ENCODE measurements at regions not wholly inside any gene's neighbourhood (a gene's known extent, or its start where the extent isn't known, plus 50 kb on each side); places are given as distances from the start of the nearest gene placed in this dataset.
A peak's percentile ranks its signal among the peaks of the same experiment; 100 is the strongest.

DNA sequence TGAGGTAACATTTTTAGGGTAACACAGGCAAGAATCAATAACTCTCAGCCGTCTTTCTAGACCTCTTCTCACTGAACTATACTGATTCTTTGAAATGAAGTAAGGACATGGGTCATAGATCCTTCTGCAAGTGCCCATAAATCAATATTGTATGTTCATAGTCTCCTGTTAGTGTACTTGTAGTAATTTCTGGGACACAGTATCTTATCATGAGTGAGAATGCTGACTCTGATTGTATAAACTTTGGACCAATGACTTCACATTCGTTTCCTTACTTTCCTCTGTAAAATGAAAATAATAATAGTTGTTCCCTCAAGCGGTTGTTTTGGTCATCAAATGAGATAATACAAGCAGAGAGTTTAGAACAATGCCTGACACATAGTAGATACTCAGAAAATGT lies 777.1 kb upstream of the GOLIM4 start (continued):
- TF ChIP-seq, protein P1, sequence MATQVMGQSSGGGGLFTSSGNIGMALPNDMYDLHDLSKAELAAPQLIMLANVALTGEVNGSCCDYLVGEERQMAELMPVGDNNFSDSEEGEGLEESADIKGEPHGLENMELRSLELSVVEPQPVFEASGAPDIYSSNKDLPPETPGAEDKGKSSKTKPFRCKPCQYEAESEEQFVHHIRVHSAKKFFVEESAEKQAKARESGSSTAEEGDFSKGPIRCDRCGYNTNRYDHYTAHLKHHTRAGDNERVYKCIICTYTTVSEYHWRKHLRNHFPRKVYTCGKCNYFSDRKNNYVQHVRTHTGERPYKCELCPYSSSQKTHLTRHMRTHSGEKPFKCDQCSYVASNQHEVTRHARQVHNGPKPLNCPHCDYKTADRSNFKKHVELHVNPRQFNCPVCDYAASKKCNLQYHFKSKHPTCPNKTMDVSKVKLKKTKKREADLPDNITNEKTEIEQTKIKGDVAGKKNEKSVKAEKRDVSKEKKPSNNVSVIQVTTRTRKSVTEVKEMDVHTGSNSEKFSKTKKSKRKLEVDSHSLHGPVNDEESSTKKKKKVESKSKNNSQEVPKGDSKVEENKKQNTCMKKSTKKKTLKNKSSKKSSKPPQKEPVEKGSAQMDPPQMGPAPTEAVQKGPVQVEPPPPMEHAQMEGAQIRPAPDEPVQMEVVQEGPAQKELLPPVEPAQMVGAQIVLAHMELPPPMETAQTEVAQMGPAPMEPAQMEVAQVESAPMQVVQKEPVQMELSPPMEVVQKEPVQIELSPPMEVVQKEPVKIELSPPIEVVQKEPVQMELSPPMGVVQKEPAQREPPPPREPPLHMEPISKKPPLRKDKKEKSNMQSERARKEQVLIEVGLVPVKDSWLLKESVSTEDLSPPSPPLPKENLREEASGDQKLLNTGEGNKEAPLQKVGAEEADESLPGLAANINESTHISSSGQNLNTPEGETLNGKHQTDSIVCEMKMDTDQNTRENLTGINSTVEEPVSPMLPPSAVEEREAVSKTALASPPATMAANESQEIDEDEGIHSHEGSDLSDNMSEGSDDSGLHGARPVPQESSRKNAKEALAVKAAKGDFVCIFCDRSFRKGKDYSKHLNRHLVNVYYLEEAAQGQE (IDR thresholded peaks at IDR 0.05; ENCODE audit: low read depth), result no peak
- no peak for TF ChIP-seq POLR2AphosphoS5 (IDR thresholded peaks at IDR 0.05; ENCODE audit: low read depth, low read length)
- TF ChIP-seq, protein P2, sequence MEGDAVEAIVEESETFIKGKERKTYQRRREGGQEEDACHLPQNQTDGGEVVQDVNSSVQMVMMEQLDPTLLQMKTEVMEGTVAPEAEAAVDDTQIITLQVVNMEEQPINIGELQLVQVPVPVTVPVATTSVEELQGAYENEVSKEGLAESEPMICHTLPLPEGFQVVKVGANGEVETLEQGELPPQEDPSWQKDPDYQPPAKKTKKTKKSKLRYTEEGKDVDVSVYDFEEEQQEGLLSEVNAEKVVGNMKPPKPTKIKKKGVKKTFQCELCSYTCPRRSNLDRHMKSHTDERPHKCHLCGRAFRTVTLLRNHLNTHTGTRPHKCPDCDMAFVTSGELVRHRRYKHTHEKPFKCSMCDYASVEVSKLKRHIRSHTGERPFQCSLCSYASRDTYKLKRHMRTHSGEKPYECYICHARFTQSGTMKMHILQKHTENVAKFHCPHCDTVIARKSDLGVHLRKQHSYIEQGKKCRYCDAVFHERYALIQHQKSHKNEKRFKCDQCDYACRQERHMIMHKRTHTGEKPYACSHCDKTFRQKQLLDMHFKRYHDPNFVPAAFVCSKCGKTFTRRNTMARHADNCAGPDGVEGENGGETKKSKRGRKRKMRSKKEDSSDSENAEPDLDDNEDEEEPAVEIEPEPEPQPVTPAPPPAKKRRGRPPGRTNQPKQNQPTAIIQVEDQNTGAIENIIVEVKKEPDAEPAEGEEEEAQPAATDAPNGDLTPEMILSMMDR (IDR thresholded peaks at IDR 0.05 in 2 of 3, conservative IDR thresholded peaks at IDR 0.05 in 1 of 3; ENCODE audit: borderline replicate concordance in 1 of 3, insufficient read depth in 1 of 3, low read depth in 2 of 3, low read length in 2 of 3), result no peak

DNA sequence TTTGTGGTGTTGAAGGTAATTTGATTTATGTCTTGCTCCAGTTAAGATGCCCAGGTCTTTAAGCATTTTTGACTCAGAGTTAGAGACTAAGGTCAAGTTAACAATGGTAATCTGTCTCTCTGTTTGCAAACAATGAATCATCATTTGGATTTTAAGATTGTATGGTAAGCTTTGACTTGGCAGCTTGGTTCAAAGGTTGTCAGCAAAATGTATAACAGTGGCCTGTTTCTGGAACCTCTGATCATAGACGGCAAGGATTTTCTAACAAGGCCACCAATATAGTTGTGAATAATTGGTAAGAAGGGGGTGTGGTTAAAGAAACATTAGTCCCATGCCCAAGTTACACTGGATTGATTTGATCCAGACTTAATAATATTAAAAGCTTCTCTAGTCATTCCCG lies 775.2 kb upstream of the GOLIM4 start:
- Histone ChIP-seq H3K36me3 (ENCODE audit: control insufficient read depth in 1 of 2, insufficient read depth in 2 of 2, low read length in 2 of 2) (no peaks in the 10 kb centered on the region), H3K79me2 (ENCODE audit: insufficient read depth, low read length) (no peaks in the 10 kb centered on the region), H4K20me1 (ENCODE audit: insufficient read depth) (no peaks in the 10 kb centered on the region), H3K4me2 (ENCODE audit: low read length) (no peak overlapping the region), H2AFZ (ENCODE audit: low read depth, low read length, poor library complexity, severe bottlenecking) (no peak overlapping the region), H3K4me1 (ENCODE audit: control insufficient read depth in 1 of 2, insufficient read depth in 2 of 2, low read length in 2 of 2) (no peaks in the 10 kb centered on the region), H3K4me3 (replicated peaks in 1 of 2; ENCODE audit: low read depth in 1 of 2, low read length in 2 of 2) (no peak overlapping the region), H3K27ac (ENCODE audit: low read depth, low read length) (no peak overlapping the region), H3K9me3 (ENCODE audit: control insufficient read depth in 1 of 2, insufficient read depth in 1 of 2, low read depth in 1 of 2, low read length in 2 of 2) (no peaks in the 10 kb centered on the region), H3K27me3 (ENCODE audit: insufficient read depth, low read length) (peaks cover 16% of the 10 kb centered on the region), H3K9ac (ENCODE audit: low read length) (no peak overlapping the region), H3K9me2 (ENCODE audit: insufficient read depth) (no peaks in the 10 kb centered on the region)
- intact Hi-C loops (cut with micrococcal nuclease), result no loop called here
- ATAC-seq, result 0 out of 2 replicates have a peak, but pooled peaks have one; percentile 32
- RAD21 ChIA-PET (ENCODE audit: low non-redundant PET in 1 of 2, low total read pairs in 2 of 2, uncharacterized antibody in 2 of 2, unreplicated experiment in 2 of 2), result no interaction called here
- no TSS peak for BruUV-seq (replicated peaks)
- POLR2A ChIA-PET, result no interaction called here
- DNase-seq (ENCODE audit: low read depth, low spot score), result no peak
- CTCF ChIA-PET, result interaction anchor here (1.3 kb wide), 1 partner anchor 9 kb away, joined by 4 read pairs; no protein-coding TSS in a partner anchor
- TF ChIP-seq ZFX (IDR thresholded peaks at IDR 0.05) (no peak), SIN3A (IDR thresholded peaks at IDR 0.05; ENCODE audit: low read depth) (no peak), CEBPB (IDR thresholded peaks at IDR 0.05; ENCODE audit: low read depth) (no peak), SRF (IDR thresholded peaks at IDR 0.05; ENCODE audit: low read depth) (no peak), CBX3 (IDR thresholded peaks at IDR 0.05; ENCODE audit: low read depth) (no peak), ZNF274 (IDR thresholded peaks at IDR 0.05; ENCODE audit: low read depth, low read length) (no peak), YY1 (IDR thresholded peaks at IDR 0.05; ENCODE audit: extremely low read depth, insufficient replicate concordance, low read depth, low read length) (no peak), POLR2A (IDR thresholded peaks at IDR 0.05; ENCODE audit: borderline replicate concordance, extremely low read depth, insufficient read depth, insufficient read length) (no peak), JUND (IDR thresholded peaks at IDR 0.05) (no peak), TCF7L2 (IDR thresholded peaks at IDR 0.05; ENCODE audit: borderline replicate concordance, extremely low read depth, insufficient read depth, insufficient read length) (no peak)
- TF ChIP-seq, protein P2 (IDR thresholded peaks at IDR 0.05 in 2 of 3, conservative IDR thresholded peaks at IDR 0.05 in 1 of 3; ENCODE audit: borderline replicate concordance in 1 of 3, insufficient read depth in 1 of 3, low read depth in 2 of 3, low read length in 2 of 3), result no peak
- TF ChIP-seq, protein P3, sequence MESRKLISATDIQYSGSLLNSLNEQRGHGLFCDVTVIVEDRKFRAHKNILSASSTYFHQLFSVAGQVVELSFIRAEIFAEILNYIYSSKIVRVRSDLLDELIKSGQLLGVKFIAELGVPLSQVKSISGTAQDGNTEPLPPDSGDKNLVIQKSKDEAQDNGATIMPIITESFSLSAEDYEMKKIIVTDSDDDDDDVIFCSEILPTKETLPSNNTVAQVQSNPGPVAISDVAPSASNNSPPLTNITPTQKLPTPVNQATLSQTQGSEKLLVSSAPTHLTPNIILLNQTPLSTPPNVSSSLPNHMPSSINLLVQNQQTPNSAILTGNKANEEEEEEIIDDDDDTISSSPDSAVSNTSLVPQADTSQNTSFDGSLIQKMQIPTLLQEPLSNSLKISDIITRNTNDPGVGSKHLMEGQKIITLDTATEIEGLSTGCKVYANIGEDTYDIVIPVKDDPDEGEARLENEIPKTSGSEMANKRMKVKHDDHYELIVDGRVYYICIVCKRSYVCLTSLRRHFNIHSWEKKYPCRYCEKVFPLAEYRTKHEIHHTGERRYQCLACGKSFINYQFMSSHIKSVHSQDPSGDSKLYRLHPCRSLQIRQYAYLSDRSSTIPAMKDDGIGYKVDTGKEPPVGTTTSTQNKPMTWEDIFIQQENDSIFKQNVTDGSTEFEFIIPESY (IDR thresholded peaks at IDR 0.05; ENCODE audit: extremely low read depth, insufficient replicate concordance, low read length), result no peak
- TF ChIP-seq, protein P4, sequence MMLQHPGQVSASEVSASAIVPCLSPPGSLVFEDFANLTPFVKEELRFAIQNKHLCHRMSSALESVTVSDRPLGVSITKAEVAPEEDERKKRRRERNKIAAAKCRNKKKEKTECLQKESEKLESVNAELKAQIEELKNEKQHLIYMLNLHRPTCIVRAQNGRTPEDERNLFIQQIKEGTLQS (IDR thresholded peaks at IDR 0.05), result no peak
